ENCODE measurements at regions not wholly inside any gene's neighbourhood (a gene's known extent, or its start where the extent isn't known, plus 50 kb on each side); places are given as distances from the start of the nearest gene placed in this dataset.

GRCh38 chr10:6305401-6306321, 102.9 kb downstream of the PFKFB3 start:
- TF ChIP-seq CTCF (CRISPR knock-in tag; IDR thresholded peaks at IDR 0.05) (no peak), TFAP4 (IDR thresholded peaks at IDR 0.05; ENCODE audit: borderline replicate concordance, low read depth) (no peak), ZNF792 (CRISPR knock-in tag; IDR thresholded peaks at IDR 0.05) (no peak)
